HG02571 (cell line): ENCODE measurements at regions not wholly inside any gene's neighbourhood (a gene's known extent, or its start where the extent isn't known, plus 50 kb on each side); places are given as distances from the start of the nearest gene placed in this dataset.
"Not testable (repeated sequence)": the region's sequence is repeated elsewhere in the genome, so short reads cannot be mapped to it uniquely, and the experiment has no call there.

ENCODE experiments used
- ATAC-seq: cut with Tn5 transposase; IDR thresholded peaks from one replicate; pipeline ENCODE4 v1.9.1; 2021; ENCODE audit warnings: mild to moderate bottlenecking, moderate library complexity; ENCODE audit not compliant: unreplicated experiment

DNA sequence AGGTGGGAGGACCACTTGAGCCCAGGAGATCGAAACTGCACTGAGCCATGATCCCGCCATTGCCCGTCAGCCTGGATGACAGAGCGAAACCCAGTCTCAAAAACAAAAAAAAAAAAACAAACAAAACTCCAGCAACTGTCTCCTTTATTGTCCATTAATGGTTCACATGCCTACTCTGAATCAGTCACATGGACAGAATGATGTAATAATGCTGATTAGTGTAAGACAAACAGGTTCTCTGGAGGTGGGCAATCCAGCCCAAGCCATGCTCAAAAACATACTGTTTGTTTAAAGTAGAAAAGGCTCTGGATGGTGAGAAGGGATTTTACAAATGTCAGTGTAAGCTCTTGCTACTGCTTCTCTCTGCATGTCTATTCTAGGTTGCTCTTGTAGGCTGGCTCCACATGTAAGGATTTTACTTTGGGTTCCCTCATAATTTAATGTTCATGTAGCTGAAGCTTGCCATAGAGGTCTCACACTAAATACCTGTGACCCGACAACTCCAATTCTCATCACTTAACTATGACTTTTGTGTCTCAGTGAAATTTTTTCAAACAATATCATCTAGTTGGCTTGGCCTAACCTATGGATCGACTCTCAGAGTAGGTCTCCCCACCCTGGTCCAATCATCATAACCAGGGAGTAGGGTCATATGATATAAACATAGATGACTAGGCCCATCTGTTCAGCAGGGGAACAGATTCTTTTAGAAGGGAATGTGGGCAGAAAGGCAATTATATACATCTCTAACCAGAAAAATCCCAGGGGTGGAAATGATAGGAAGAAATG lies 83.9 kb upstream of the SLC39A10 start:
- ATAC-seq: no peak

DNA sequence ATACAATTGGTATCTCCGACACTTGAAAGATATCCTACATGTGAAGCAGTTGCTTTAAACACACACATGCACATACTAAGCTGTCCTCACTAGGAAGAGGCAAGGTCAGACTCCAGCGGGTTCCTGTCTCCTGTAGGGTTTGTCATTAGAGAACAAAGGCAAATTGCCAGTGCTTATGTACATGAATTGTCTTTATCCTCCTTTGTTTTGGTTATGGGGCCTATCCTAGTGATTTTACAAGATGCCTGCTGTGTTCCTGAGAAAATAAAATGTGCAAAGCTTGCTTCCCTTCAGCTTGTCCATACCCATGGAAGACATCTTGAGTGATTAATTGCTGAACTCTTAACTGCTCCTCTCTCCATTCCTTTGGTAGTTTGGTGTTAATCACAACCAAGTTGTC lies 86.7 kb upstream of the SLC39A10 start:
- ATAC-seq: no peak

DNA sequence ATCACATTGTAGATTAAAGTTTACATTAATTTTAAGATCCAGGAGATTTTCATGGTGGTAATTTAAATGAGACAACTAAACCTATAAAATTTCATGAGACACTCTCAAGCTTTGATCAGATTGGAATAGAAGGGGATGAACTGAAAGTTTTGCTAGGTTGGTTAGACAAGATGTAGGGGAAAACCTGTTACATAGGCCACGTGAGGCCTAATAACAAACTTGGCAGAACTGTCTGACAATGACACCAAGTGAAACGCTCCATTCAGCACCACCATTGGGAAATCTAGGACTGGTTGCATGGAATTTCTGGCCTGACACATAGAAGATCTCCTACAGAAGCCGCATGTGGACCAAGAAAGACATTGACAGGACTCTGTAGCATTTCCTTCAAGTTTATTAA lies 87.8 kb upstream of the SLC39A10 start:
- ATAC-seq: no peak

DNA sequence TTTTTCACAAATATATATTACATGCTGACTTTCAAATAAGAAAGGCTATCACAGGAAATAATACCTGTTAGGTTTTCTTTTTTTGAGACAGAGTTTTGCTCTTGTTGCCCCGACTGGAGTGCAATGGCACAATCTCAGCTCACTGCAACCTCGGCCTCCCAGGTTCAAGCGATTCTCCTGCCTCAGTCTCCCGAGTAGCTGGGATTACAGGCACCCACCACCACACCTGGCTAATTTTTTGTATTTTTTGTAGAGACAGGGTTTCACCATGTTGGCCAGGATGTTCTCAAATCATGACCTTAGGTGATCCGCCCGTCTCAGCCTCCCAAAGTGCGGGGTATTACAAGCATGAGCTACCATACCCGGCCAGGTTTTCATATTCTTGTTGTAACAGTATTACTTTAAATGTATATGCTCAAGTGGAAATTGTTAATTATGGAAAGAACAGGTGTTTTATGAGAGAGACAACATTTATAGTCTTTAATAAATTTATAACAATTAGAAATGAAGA lies 92.3 kb upstream of the SLC39A10 start:
- ATAC-seq: not testable (repeated sequence)

DNA sequence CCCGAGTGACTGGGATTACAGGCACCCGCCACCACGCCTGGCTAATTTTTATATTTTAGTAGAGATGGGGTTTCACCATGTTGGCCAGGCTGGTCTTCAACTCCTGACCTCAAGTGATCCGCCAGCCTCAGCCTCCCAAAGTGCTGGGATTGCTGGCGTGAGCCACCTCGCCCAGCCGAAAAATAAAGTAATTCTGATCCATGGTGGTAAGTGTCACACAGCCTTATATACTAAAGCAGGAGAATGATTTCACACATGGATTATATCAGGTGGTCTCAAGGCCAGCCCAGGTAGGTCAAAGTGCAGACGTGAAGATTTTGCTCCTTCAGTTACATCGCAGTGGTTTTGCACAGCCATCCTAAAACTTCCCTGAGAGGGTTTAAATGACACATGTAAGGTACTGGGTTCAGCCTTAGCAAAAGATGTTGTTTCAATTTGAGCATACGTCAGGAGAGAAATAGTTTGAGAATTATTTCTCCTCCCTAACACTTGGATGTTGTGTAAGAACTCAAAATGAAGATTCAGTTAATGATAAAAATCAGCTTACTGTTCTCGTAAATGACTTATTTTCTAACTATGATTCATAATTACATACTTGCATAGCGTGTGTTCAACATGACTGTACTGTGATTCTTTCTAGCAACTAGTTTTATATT lies 93.0 kb upstream of the SLC39A10 start:
- ATAC-seq: no peak

DNA sequence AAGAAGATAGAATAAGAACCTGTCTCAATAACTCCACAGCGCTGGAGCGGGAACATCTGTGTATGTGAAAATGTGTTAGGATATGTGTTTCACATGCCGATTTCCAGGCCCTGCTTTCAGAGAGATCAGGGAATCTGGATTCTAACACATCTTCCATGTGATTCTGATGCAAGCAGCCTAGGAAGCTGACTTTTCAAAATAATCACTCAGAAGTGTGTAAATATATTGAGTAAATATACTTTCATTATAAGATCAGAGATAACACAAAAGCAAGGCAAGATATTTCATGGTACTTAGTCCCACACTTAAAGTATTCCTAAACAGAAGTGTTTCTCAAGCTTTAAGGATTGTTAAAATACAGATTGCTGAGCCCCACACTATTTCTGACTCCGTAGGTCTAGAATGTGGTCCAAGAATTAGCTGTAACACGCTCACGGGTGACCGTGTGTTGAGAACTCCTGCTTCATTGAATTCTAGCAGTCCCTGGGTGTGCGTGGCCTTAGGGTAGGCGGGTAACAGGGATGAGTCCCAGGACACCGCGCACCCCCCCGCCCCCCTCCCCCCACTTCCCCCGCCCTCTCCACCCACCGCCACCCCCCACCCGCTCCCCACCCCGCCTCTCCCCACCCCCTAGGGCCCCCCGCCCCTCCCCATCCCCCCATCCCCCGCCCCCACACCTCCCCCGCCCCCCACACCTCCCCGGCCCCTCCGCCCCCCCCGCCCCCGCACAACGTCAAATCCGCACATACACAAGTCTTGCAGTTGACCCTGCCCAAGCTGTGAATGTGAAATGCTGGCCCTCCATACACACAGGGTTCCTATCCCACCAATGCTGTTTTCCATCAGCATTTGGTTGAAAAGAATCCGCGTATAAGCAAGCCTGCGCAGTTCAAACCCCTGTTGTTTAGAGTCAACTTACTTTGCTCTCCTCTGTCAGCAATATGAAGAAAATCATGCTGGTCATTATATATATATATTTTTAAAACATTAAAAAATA lies 94.2 kb upstream of the SLC39A10 start:
- ATAC-seq: no peak

DNA sequence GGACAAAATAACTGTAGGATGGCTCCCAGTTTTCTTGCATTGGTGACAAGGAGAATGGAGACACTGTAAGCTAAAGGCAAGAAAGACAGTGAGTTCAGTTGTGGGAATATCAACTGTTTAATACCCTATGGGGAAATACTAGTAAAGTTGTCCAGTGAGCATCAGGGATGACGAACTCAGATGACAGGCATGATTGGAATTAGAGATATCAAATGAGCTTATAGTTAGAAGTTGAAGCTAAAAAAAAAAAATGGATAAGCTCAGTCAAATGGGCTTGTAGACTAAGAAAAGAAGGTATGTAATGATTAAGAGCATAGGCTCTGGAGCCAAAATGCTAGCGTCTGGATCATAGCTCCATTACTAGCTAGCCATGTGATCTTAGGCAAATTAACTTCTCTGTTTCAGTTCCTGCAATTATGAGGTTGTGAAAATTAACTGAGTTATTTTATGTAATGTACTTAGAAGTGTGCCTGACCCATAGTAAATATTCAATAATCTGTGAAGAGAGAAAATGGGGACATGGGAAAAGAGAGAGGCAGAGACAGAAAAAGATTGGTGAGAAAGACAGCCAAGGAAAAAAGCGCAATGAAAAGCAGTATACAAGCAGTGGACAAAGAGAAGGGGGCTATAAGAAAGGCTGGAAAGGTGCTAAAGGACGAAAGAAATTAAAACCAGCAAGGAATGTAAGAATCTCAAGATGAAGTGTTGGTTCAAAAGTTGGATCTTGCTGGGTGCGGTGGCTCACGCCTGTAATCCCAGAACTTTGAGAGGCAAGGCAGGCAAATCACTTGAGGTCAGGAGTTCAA lies 95.7 kb upstream of the SLC39A10 start:
- peak; percentile 47 for ATAC-seq

DNA sequence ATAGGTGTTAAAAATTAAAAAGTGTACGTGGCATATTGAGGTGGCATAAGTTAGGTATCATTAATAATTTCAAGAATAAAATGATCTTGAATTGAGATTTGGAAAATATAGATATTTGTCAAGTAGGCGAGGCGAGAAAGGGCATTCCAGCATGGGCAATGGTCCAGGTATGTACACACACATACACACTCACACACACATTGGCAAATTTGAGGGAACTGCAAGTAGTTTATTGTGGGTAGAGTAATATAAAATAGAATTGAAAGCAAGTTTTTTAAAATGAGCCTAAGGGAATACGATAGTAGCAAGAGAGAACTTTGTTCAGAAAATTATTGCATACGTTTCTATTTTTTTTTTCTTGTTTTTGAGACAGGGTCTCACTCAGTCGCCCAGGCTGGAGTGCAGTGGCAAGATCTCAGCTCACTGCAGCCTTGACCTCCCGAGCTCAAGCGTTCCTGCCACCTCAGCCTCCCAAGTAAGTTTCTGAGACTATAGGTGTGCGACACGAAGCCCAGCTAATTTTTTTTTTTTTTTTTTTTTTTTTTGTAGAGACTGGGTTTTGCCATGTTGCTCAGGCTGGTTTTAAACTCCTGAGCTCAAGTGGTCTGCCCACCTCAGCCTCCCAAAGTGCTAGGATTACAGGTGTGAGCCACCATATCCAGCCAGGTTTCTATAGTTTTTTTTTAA lies 96.7 kb upstream of the SLC39A10 start:
- no peak for ATAC-seq

DNA sequence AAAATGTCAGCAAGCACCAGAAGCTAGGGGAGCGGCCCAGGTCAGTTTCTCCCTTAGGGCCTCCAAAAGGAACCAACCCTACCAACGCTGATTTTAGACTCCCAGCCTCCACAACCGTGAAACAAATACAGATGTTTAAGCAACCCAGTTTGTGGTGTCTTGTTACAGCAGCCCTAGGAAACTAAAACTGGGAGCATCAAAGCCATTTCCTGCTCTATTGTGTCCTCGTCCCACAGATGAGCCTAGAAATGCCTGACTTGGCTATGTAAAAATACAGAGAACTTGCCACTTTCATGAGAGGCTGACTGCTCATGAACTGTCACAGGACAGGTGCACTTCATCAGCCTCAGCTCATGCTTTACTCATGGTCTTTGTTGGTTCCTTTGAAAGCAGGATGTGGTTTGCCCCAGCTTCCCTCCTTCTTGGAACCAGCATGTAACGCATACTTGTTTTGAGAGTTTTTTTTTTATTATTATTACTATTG lies 97.6 kb upstream of the SLC39A10 start:
- ATAC-seq: peak; percentile 72

DNA sequence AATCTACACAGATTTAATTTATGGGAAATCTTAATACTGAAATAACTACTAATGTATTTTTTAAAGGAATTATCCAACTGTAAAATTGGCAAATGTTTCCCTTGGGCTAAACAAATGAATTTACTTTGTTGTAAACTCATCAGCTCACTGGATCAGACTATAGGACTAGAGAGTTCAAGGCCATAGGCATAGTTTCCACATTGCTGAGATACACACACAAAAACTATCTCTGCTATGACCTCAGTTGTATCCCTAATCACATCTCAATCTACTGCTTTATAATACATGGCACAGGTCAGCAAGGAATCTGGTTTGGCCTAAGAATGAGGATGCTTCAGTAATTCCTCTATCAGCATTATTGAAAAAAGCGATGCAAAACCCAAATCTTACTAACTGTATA lies 101.1 kb upstream of the SLC39A10 start:
- no peak for ATAC-seq

DNA sequence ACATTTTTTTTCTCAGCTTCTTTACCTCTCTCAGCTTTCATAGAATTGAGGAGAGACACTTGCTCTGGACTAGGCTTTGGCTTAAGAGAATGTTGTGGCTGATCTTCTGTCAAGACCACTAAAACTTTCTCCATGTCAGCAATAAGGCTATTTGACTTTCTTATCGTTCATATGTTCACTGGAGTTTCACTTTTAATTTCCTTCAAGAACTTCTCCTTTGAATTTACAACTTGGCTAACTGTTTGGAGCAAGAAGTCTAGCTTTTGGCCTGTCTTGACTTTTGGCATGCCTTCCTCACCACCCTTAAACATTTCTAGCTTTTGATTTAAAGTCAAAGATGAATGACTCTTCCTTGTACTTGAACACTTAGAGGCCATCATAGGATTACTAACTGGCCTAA lies 104.4 kb upstream of the SLC39A10 start:
- no peak for ATAC-seq

DNA sequence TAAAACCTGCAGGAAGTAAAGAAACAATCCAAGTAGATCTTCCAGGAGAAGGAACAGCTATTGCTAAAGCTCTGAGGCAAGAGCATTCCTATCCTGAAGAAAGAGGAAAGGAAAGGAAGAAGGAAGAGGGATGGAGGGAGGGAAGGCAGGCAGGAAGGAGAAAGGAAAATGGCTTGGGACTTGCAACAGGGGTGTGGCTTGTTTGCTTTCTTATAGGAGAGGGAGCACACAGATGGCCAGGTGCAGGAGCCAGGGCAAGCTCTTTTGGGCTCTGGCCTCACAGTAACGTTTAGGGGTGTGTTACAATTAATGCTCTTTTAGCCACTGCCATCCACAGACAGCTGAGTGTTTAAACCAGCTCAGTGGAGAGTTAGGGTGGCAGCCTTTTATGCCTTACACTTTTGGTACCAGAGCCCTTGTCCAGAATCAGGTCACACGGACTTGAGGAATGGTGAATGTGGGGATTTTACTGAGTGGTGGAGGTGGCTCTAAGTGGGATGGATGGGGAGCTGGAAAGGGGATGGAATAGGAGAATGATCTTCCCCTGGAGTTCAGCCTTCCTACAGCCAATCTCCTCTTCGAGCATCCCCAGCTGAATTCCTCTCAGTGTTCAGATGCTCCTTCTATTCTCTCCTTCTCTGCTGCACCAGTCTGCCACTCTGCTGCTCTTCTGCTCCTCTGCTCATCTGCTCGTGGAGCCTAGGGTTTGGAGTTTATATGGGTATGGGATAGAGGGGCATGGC lies 108.7 kb upstream of the SLC39A10 start:
- no peak for ATAC-seq

DNA sequence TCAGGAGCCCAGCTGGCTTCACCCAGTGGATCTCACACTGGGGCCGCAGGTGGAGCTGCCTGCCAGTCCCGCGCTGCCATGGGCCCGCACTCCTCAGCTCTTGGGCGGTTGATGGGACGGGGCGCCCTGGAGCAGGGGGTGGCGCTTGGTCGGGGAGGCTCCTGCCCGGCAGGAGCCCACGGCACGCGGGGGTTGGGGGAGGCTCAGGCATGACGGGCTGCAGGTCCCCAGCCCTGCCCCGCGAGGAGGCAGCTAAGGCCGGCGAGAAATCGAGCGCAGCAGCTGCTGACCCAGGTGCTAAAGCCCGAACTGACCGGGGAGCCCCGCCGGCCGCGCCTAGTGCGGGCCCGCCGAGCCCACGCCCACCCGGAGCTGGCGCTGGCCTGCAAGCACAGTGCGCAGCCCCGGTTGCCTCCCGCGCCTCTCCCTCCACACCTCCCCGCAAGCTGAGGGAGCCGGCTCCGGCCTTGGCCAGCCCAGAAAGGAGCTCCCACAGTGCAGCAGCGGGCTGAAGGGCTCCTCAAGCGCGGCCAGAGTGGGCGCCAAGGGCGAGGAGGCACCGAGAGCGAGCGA lies 109.7 kb upstream of the SLC39A10 start:
- ATAC-seq: not testable (repeated sequence)

DNA sequence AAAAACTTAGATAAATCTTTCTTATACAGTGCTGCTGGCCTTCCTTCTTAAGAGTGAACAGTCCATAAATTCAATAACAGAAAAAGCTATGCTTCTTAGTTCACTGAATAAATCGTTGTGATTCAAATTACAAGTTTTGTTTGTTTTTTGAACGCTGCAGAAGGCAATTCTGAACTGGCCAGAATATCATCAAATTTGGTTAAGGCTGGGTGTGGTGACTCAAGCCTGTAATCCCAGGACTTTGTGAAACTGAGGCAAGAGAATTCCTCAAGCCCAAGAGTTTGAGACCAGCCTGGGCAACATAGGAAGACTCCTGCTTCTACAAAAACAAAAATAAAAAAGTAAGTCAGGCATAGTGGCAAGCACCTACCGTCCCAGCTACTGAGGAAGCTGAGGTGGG lies 111.2 kb upstream of the SLC39A10 start:
- ATAC-seq: no peak

DNA sequence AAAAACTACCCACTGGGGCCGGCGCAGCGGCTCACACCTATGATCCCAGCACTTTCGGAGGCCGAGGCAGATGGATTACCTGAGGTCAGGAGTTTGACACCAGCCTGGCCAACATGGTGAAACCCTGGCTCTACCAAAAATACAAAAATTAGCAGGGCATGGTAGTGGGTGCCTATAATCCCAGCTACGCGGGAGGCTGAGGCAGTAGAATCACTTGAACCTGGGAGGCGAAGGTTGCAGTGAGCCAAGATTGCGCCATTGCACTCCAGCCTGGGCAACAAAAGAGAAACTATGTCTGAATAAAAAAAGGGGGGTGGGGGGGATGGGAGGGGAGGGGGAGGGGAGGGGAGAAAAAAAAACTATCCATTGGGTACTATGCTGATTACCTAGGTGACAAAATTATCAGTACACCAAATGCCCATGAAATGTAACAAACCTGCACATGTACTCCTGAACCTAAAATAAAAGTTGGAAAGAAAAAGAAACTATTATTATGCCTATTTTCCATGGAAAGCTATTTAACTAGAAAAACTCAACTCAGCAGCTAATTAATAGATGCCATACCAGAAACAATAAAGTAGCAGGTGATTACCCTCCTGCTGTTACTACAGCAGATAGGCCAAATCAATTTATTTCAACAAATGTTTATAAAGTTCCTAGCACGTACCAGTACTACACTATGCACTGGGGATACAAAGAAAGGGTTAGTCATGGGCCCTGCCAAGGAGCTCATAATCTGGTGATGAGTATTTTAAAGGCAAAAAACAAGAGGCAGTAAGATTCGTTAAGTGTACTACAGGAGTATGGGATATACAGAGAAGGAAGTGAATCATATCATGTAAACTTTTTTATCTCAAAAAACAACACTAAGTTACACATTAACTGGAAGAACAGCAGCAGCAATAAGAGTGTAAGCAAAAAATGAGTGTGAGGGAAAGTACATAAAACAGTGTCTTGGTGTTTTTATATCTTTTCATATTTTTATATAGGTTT lies 112.8 kb upstream of the SLC39A10 start:
- ATAC-seq: peak; percentile 91

DNA sequence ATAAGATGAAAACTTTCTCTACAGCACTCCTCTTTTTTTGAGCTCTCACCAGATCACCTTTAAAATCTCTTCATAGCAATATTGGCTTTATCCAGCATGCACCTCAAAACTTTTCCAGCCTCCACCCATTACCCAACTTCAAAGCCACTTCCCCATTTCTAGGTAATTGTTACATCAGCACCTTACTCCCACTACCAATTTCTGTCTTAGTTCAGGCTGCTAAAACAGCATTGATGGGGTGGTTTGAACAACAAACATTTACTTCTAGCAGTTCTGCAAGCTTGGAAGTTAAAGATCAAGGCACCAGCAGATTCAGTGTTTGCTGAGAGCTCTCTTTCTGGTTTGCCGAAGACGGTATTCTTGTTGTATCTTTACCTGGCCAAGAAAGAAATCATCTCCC lies 114.0 kb upstream of the SLC39A10 start:
- ATAC-seq: no peak

DNA sequence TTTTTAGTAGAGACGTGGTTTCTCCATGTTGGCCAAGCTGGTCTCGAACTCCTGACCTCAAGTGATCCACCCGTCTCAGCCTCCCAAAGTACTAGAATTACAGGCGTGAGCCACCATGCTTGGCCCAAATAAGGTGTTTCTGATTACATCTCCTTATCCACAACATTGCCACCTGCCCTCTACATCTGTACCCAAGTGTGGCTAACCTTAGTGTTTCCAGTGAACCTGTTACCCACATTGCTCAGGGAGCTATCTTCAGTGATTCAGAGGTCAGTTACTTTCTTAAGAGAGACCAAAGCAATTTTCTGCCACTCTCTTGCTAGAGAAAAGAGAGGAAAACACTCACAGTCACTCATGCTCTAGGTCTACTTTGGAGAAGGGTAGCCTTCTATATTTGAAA lies 115.0 kb upstream of the SLC39A10 start:
- ATAC-seq: no peak
